OCI-LY7 (cell line): ENCODE measurements at regions not wholly inside any gene's neighbourhood (a gene's known extent, or its start where the extent isn't known, plus 50 kb on each side); places are given as distances from the start of the nearest gene placed in this dataset.

ENCODE experiments used
- EZH2phosphoT487 ChIP-seq: fragments of 200-600 bp; sonication (generic); IDR thresholded peaks from 2 replicates; pipeline ENCODE4 v1.6.1; 2018; ENCODE audit warnings: low read depth, borderline replicate concordance, mild to moderate bottlenecking, mixed run types, antibody characterized with exemption, low read length, moderate library complexity, mixed read lengths
- TF ChIP-seq, protein P1 (sequence below): fragments of 200-600 bp; sonication (generic); conservative IDR thresholded peaks from 2 replicates; pipeline ENCODE4 v1.5.1; 2014; ENCODE audit warnings: mild to moderate bottlenecking, antibody characterized with exemption, low read length, moderate library complexity, mixed read lengths

DNA sequence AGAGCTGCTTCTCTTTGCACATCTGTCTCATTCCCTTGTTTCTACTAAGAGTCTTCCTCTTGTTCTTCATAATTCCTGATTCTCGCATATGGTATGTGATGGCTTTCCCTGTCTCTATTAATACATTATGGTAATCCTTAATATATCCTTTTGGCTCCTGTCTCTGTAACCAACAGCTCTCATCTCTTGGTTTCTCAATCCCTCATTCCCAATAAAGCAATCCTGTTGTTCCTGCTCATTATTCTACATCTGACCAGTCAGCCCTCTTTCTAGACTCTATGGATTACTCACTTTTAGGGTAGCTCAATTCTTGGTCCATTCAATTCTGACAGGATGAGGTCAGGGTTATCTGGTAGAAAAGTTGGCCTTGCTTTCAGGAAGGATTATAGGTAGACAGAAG, 349.9 kb downstream of the LRIG3 start:
- TF ChIP-seq, protein P1, sequence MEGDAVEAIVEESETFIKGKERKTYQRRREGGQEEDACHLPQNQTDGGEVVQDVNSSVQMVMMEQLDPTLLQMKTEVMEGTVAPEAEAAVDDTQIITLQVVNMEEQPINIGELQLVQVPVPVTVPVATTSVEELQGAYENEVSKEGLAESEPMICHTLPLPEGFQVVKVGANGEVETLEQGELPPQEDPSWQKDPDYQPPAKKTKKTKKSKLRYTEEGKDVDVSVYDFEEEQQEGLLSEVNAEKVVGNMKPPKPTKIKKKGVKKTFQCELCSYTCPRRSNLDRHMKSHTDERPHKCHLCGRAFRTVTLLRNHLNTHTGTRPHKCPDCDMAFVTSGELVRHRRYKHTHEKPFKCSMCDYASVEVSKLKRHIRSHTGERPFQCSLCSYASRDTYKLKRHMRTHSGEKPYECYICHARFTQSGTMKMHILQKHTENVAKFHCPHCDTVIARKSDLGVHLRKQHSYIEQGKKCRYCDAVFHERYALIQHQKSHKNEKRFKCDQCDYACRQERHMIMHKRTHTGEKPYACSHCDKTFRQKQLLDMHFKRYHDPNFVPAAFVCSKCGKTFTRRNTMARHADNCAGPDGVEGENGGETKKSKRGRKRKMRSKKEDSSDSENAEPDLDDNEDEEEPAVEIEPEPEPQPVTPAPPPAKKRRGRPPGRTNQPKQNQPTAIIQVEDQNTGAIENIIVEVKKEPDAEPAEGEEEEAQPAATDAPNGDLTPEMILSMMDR: no peak
- no peak for TF ChIP-seq EZH2phosphoT487
